GM19035 (cell line): ENCODE measurements at regions not wholly inside any gene's neighbourhood (a gene's known extent, or its start where the extent isn't known, plus 50 kb on each side); places are given as distances from the start of the nearest gene placed in this dataset.

Experiments used
- ATAC-seq: cut with Tn5 transposase; IDR thresholded peaks from one replicate; pipeline ENCODE4 v1.9.1; 2021; ENCODE audit not compliant: unreplicated experiment

GRCh38 chr16:86016201-86016965 is 117.4 kb downstream of the IRF8 start:
- ATAC-seq: no peak

- ATAC-seq: no peak
Measured at GRCh38 chr16:86018071-86018470, 119.1 kb downstream of the IRF8 start.

GRCh38 chr16:86018487-86018886 is 119.5 kb downstream of the IRF8 start:
- no peak for ATAC-seq

- ATAC-seq: no peak
Measured at GRCh38 chr16:86018941-86019340, 120.0 kb downstream of the IRF8 start.

GRCh38 chr16:86019446-86020047 is 120.6 kb downstream of the IRF8 start:
- ATAC-seq: no peak

- ATAC-seq: no peak
Measured at GRCh38 chr16:86020971-86021370, 122.0 kb downstream of the IRF8 start.

- ATAC-seq: no peak
Measured at GRCh38 chr16:86022381-86022960, 123.5 kb downstream of the IRF8 start.

GRCh38 chr16:86024210-86024609 is 125.2 kb downstream of the IRF8 start:
- no peak for ATAC-seq

GRCh38 chr16:86025706-86026105 is 126.7 kb downstream of the IRF8 start:
- no peak for ATAC-seq

- ATAC-seq: no peak
Measured at GRCh38 chr16:86026171-86026910, 127.4 kb downstream of the IRF8 start.

GRCh38 chr16:86026916-86027315 is 128.0 kb downstream of the IRF8 start:
- no peak for ATAC-seq

- no peak for ATAC-seq
Measured at GRCh38 chr16:86027373-86028126, 128.6 kb downstream of the IRF8 start.

GRCh38 chr16:86029131-86029741 is 130.3 kb downstream of the IRF8 start:
- ATAC-seq: no peak

- no peak for ATAC-seq
Measured at GRCh38 chr16:86030116-86030515, 131.2 kb downstream of the IRF8 start.

- no peak for ATAC-seq
Measured at GRCh38 chr16:86031141-86031678, 132.2 kb downstream of the IRF8 start.

GRCh38 chr16:86033016-86033474 is 134.1 kb downstream of the IRF8 start:
- ATAC-seq: no peak

GRCh38 chr16:86033971-86034370 is 135.0 kb downstream of the IRF8 start:
- no peak for ATAC-seq

GRCh38 chr16:86034421-86034919 is 135.5 kb downstream of the IRF8 start:
- no peak for ATAC-seq

- no peak for ATAC-seq
Measured at GRCh38 chr16:86035906-86036305, 136.9 kb downstream of the IRF8 start.
